Head of caudate nucleus (tissue), 42 donors: ENCODE measurements at regions not wholly inside any gene's neighbourhood (a gene's known extent, or its start where the extent isn't known, plus 50 kb on each side); places are given as distances from the start of the nearest gene placed in this dataset.

Experiments used
- DNase-seq, 42 donors: peaks; one replicate each; pipeline versions ENCODE4 v3.0.0 to v3.0.0-alpha.2; 2020 to 2021; ENCODE audit warnings: mixed read lengths in 7 of 42
- intact Hi-C: fragments of 100-400 bp; cut with DNase I; formaldehyde crosslinking; loops from one replicate; pipeline ENCODE4 v1.15.0; 2022

- intact Hi-C loops = no loop called here
- DNase-seq = no peak
Observed at GRCh38 chr3:127139601-127140500, 53.1 kb upstream of the PRR23E start.

GRCh38 chr3:127140501-127141460 lies 52.1 kb upstream of the PRR23E start:
- no peak for DNase-seq
- intact Hi-C loops = no loop called here

GRCh38 chr3:127141921-127142730 lies 50.8 kb upstream of the PRR23E start:
- no peak for DNase-seq

More at GRCh38 chr3:127141921-127142730, 50.8 kb upstream of the PRR23E start:
- intact Hi-C loops = no loop called here
